A549 (cell line): ENCODE measurements at regions not wholly inside any gene's neighbourhood (a gene's known extent, or its start where the extent isn't known, plus 50 kb on each side); places are given as distances from the start of the nearest gene placed in this dataset.
A peak's percentile ranks its signal among the peaks of the same experiment; 100 is the strongest.

Experiments used
- ATAC-seq, 2 experiments: fragments of 200-7000 bp in 1 of 2; fragments of >200 bp in 1 of 2; cut with Nextera tagmentation in 1 of 2; cut with Tn5 transposase in 1 of 2; 3 replicates each; pipeline versions ENCODE4 v1.8.0 to v1.9.1; 2018 to 2020; ENCODE audit warnings: mild to moderate bottlenecking in 1 of 2, moderate library complexity in 1 of 2
- CTCF ChIA-PET: fragments of 300-600 bp; sonication (Branson Sonifier 250); formaldehyde crosslinking; extraction: SDS; loops from one replicate; lab custom pipeline; 2021; ENCODE audit warnings: antibody characterized with exemption, inconsistent platforms; lab: Yijun Ruan, JAX
- POLR2A ChIA-PET: fragments of 350-600 bp; formaldehyde crosslinking; extraction: SDS; loops from one replicate; lab custom pipeline; 2021; ENCODE audit warnings: antibody characterized with exemption, inconsistent platforms; lab: Yijun Ruan, JAX
- DNase-seq, 2 experiments: peaks; one replicate each; pipeline versions ENCODE4 v3.0.0 to v3.0.0-alpha.2; 2011 to 2016; ENCODE audit warnings: low read depth in 1 of 2, low spot score in 1 of 2
- FAIRE-seq: peaks from 2 replicates; lab custom pipeline; 2011; peaks lifted over from hg19 to GRCh38; lab: Jason Lieb, UNC
- H3K27ac ChIP-seq, 2 experiments: fragments of >200 bp; sonication (Bioruptor Twin); formaldehyde crosslinking; 3 replicates each; pipeline ENCODE4 v1.5.1; 2016 to 2017
- H3K4me1 ChIP-seq: fragments of >200 bp; sonication (Bioruptor Twin); formaldehyde crosslinking; 3 replicates; pipeline ENCODE4 v1.6.1; 2016
- H3K4me2 ChIP-seq: fragments of >200 bp; sonication (Bioruptor Twin); formaldehyde crosslinking; 3 replicates; pipeline ENCODE4 v1.6.1; 2016
- H3K4me3 ChIP-seq: fragments of >200 bp; sonication (Bioruptor Twin); formaldehyde crosslinking; 3 replicates; pipeline ENCODE4 v1.5.1; 2016
- H3K9me3 ChIP-seq: fragments of >200 bp; sonication (Bioruptor Twin); formaldehyde crosslinking; 3 replicates; pipeline ENCODE4 v1.6.1; 2016
- CBX8 ChIP-seq: fragments of 200-600 bp; sonication (generic); IDR thresholded peaks from 2 replicates; pipeline ENCODE4 v1.6.1; 2016
- CEBPB ChIP-seq, 2 experiments: fragments of >200 bp in 1 of 2; sonication (Bioruptor Twin) in 1 of 2; formaldehyde crosslinking in 1 of 2; IDR thresholded peaks; 2 replicates each; pipeline ENCODE4 v1.6.1; 2012 to 2016
- CHD2 ChIP-seq: fragments of 150-350 bp; IDR thresholded peaks from 2 replicates; pipeline ENCODE4 v1.6.1; 2014; ENCODE audit warnings: low read length; ENCODE audit not compliant: partially characterized antibody
- EHMT2 ChIP-seq: fragments of 200-600 bp; sonication (generic); IDR thresholded peaks from 2 replicates; pipeline ENCODE4 v1.6.1; 2016; ENCODE audit warnings: antibody characterized with exemption, low read depth, mild to moderate bottlenecking, moderate library complexity
- EP300 ChIP-seq, 2 experiments: fragments of >200 bp; sonication (Bioruptor Twin); formaldehyde crosslinking; IDR thresholded peaks; 2 replicates in 1 of 2; 3 replicates in 1 of 2; pipeline ENCODE4 v1.6.1; 2016 to 2017
- ESRRA ChIP-seq: fragments of 150-350 bp; IDR thresholded peaks from 2 replicates; pipeline ENCODE4 v1.6.1; 2014; ENCODE audit warnings: mild to moderate bottlenecking, low read length, borderline replicate concordance
- FOSL2 ChIP-seq, 2 experiments: fragments of 450-650 bp in 1 of 2; fragments of >200 bp in 1 of 2; sonication (Bioruptor Twin) in 1 of 2; formaldehyde crosslinking; IDR thresholded peaks; 2 replicates each; pipeline versions ENCODE4 v1.5.0 to v1.6.1; 2016 to 2020; ENCODE audit warnings: mild to moderate bottlenecking in 1 of 2, moderate library complexity in 1 of 2
- FOXS1 ChIP-seq: fragments of 250-450 bp; sonication (Bioruptor Pico); IDR thresholded peaks from 2 replicates; pipeline ENCODE4 v1.5.0; 2020; ENCODE audit warnings: mild to moderate bottlenecking, moderate library complexity
- MYC ChIP-seq: IDR thresholded peaks from 2 replicates; pipeline ENCODE4 v1.6.1; 2012; ENCODE audit warnings: mild to moderate bottlenecking, inconsistent platforms, low read length, improper control_type of control experiment, borderline replicate concordance
- NR3C1 ChIP-seq: fragments of >200 bp; sonication (Bioruptor Twin); formaldehyde crosslinking; IDR thresholded peaks from 3 replicates; pipeline ENCODE4 v1.6.1; 2017
- POLR2AphosphoS2 ChIP-seq: conservative IDR thresholded peaks from 2 replicates; pipeline ENCODE4 v1.6.1; 2012; ENCODE audit warnings: low read length, improper control_type of control experiment, inconsistent platforms
- RAD21 ChIP-seq, 2 experiments: fragments of >200 bp in 1 of 2; sonication (Bioruptor Twin) in 1 of 2; formaldehyde crosslinking in 1 of 2; IDR thresholded peaks in 1 of 2; conservative IDR thresholded peaks in 1 of 2; 2 replicates in 1 of 2; 3 replicates in 1 of 2; pipeline ENCODE4 v1.6.1; 2012 to 2018; ENCODE audit warnings: inconsistent platforms in 1 of 2
- RARB ChIP-seq: fragments of 250-450 bp; sonication (Bioruptor Pico); IDR thresholded peaks from 2 replicates; pipeline ENCODE4 v1.8.0; 2021; ENCODE audit warnings: mild to moderate bottlenecking, moderate library complexity
- RFX5 ChIP-seq: fragments of 450-650 bp; IDR thresholded peaks from 2 replicates; pipeline ENCODE4 v1.7.1; 2014; ENCODE audit warnings: antibody characterized with exemption, mild to moderate bottlenecking, moderate library complexity
- SMC3 ChIP-seq: fragments of >200 bp; sonication (Bioruptor Twin); formaldehyde crosslinking; IDR thresholded peaks from 3 replicates; pipeline ENCODE4 v1.6.1; 2018; ENCODE audit warnings: inconsistent platforms
- SREBF2 ChIP-seq: fragments of 450-650 bp; IDR thresholded peaks from 2 replicates; pipeline ENCODE4 v1.6.1; 2014; ENCODE audit warnings: mild to moderate bottlenecking, moderate library complexity
- TFCP2L1 ChIP-seq: fragments of 250-450 bp; sonication (Bioruptor Pico); IDR thresholded peaks from 2 replicates; pipeline ENCODE4 v1.5.0; 2021; ENCODE audit warnings: mild to moderate bottlenecking
- TP53 ChIP-seq: fragments of 250-450 bp; sonication (Bioruptor Pico); IDR thresholded peaks from 2 replicates; pipeline ENCODE4 v1.5.0; 2021; ENCODE audit warnings: mild to moderate bottlenecking, moderate library complexity
- ZC3H11A ChIP-seq: fragments of 450-650 bp; IDR thresholded peaks from 2 replicates; pipeline ENCODE4 v1.6.1; 2014; ENCODE audit warnings: antibody characterized with exemption, mild to moderate bottlenecking
- ZSCAN20 ChIP-seq: fragments of 250-450 bp; sonication (Bioruptor Pico); IDR thresholded peaks from 2 replicates; pipeline ENCODE4 v1.8.0; 2022; ENCODE audit warnings: mild to moderate bottlenecking, moderate library complexity
- WGBS: methylation state at CpG from one replicate; pipeline ENCODE4 v1.1.6; 2017; ENCODE audit errors: missing lambda C conversion rate; 5-methylcytosine and 5-hydroxymethylcytosine counted together
- TF ChIP-seq, protein P1 (sequence below): fragments of 150-350 bp; IDR thresholded peaks from 2 replicates; pipeline ENCODE4 v1.6.1; 2014; ENCODE audit warnings: low read depth, mild to moderate bottlenecking, low read length
- TF ChIP-seq, protein P2 (sequence below): IDR thresholded peaks from 2 replicates; pipeline ENCODE4 v1.6.1; 2012
- TF ChIP-seq, protein P3 (sequence below): fragments of >200 bp; sonication (Bioruptor Twin); formaldehyde crosslinking; IDR thresholded peaks from 3 replicates; pipeline ENCODE4 v1.6.1; 2016
- TF ChIP-seq, protein P4 (sequence below): fragments of 250-450 bp; sonication (Bioruptor Pico); IDR thresholded peaks from 2 replicates; pipeline ENCODE4 v1.5.0; 2021; ENCODE audit warnings: mild to moderate bottlenecking, moderate library complexity, borderline replicate concordance
- TF ChIP-seq, protein P5 (sequence below): fragments of 250-450 bp; sonication (Bioruptor Pico); IDR thresholded peaks from 2 replicates; pipeline ENCODE4 v1.5.0; 2020; ENCODE audit warnings: low read depth, mild to moderate bottlenecking, moderate library complexity

DNA sequence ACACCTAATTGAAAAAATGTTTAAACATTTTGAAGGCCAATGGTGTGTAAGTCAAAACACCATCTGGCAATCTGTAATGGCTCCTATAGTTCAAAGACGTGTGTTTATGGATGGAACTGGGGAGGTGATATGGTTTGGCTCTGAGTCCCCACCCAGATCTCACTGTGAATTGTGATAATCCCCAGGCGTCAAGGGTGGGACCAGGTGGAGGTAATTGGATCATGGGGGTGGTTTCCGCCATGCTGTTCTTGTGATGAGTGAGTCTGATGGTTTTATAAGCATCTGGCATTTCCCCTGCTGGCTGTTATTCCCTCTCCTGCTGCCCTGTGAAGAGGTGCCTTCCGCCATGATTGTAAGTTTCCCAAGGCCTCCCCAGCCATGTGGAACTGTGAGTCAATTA, 52.2 kb downstream of the ADRA2C start:
- FAIRE-seq, result no peak
- H3K4me1 ChIP-seq, result peaks cover 27% of the 10 kb centered on the region
- TF ChIP-seq, protein P1, sequence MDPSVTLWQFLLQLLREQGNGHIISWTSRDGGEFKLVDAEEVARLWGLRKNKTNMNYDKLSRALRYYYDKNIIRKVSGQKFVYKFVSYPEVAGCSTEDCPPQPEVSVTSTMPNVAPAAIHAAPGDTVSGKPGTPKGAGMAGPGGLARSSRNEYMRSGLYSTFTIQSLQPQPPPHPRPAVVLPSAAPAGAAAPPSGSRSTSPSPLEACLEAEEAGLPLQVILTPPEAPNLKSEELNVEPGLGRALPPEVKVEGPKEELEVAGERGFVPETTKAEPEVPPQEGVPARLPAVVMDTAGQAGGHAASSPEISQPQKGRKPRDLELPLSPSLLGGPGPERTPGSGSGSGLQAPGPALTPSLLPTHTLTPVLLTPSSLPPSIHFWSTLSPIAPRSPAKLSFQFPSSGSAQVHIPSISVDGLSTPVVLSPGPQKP, result no peak
- TF ChIP-seq, protein P2, sequence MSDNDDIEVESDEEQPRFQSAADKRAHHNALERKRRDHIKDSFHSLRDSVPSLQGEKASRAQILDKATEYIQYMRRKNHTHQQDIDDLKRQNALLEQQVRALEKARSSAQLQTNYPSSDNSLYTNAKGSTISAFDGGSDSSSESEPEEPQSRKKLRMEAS, result no peak
- no peak for TF ChIP-seq TFCP2L1 (CRISPR knock-in tag)
- TF ChIP-seq, protein P3, sequence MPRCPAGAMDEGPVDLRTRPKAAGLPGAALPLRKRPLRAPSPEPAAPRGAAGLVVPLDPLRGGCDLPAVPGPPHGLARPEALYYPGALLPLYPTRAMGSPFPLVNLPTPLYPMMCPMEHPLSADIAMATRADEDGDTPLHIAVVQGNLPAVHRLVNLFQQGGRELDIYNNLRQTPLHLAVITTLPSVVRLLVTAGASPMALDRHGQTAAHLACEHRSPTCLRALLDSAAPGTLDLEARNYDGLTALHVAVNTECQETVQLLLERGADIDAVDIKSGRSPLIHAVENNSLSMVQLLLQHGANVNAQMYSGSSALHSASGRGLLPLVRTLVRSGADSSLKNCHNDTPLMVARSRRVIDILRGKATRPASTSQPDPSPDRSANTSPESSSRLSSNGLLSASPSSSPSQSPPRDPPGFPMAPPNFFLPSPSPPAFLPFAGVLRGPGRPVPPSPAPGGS, result no peak
- TF ChIP-seq, protein P4, sequence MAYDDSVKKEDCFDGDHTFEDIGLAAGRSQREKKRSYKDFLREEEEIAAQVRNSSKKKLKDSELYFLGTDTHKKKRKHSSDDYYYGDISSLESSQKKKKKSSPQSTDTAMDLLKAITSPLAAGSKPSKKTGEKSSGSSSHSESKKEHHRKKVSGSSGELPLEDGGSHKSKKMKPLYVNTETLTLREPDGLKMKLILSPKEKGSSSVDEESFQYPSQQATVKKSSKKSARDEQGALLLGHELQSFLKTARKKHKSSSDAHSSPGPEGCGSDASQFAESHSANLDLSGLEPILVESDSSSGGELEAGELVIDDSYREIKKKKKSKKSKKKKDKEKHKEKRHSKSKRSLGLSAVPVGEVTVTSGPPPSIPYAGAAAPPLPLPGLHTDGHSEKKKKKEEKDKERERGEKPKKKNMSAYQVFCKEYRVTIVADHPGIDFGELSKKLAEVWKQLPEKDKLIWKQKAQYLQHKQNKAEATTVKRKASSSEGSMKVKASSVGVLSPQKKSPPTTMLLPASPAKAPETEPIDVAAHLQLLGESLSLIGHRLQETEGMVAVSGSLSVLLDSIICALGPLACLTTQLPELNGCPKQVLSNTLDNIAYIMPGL (CRISPR knock-in tag), result no peak
- TF ChIP-seq SREBF2, result no peak
- TF ChIP-seq NR3C1, result no peak
- no peak for TF ChIP-seq EHMT2
- TF ChIP-seq CEBPB (IDR thresholded peaks at IDR 0.05), result no peak
- TF ChIP-seq EP300 (IDR thresholded peaks at IDR 0.05), result no peak
- TF ChIP-seq SMC3, result no peak
- no peak for TF ChIP-seq RAD21 (conservative IDR thresholded peaks at IDR 0.05 in 1 of 2, IDR thresholded peaks at IDR 0.05 in 1 of 2)
- TF ChIP-seq RARB, result no peak
- TF ChIP-seq ESRRA, result no peak
- TF ChIP-seq TP53 (CRISPR knock-in tag), result no peak
- no peak overlapping the region for H3K4me3 ChIP-seq
- WGBS, result 83% methylated on average over 4 of the region's 4 CpGs
- H3K4me2 ChIP-seq, result no peak overlapping the region
- no peak for ATAC-seq
- ChIA-PET CTCF (no interaction called here), POLR2A (no interaction called here)
- DNase-seq, result no peak
- no peaks in the 10 kb centered on the region for H3K9me3 ChIP-seq
- H3K27ac ChIP-seq, result no peak overlapping the region

DNA sequence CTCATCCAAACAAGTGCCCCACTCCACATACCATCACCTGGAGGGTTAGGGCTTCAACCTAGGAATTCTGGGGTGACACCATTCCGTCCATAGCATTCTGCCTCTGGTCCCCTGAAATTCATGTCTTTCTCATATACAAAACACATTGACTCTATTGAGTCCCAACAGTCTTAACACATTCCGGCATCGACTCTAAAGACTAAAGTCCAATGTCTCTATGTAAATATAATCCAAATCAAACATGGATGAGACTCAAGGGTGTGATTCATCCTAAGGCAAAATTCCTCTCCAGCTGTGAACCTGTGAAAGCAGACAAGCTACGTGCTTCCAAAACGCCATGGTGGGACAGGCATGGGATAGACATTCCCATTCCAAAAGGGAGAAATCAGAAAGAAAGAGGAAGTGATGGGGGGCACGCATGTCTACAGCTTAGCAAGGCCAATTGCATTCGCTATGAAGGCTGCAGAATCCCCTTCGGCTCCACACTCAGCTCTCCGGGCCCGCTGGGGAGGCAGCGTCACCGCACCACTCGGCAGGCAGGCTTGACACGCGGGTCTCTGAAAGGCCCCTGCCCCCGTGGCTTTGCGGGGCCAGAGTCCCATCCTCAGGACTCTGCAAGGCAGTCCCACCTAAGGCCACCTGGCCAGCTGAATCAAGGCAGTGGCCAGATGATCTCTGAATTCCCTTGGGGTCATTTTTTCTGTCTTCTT, 53.2 kb downstream of the ADRA2C start:
- DNase-seq (peak in 1 of 2 experiments; percentile 36), FAIRE-seq (no peak), ATAC-seq (peak in 1 of 2 experiments; percentile 68; a peak in 3 of 6 replicates)
- ChIA-PET CTCF (interaction anchor here (0.7 to 1.4 kb wide), 2 partner anchors 59 to 62 kb away, joined by 3 read pairs; no protein-coding TSS in a partner anchor), POLR2A (no interaction called here)
- H3K4me2 ChIP-seq, result peak overlapping the region; percentile 59
- TF ChIP-seq TFCP2L1 (CRISPR knock-in tag), result no peak
- TF ChIP-seq POLR2AphosphoS2, result no peak
- TF ChIP-seq CBX8, result no peak
- no peak for TF ChIP-seq FOXS1 (CRISPR knock-in tag)
- no peak for TF ChIP-seq MYC
- no peak for TF ChIP-seq FOSL2 (IDR thresholded peaks at IDR 0.05)
- TF ChIP-seq FOSL2 (CRISPR knock-in tag; IDR thresholded peaks at IDR 0.05), result no peak
- TF ChIP-seq RFX5, result no peak
- no peak for TF ChIP-seq ZSCAN20 (CRISPR knock-in tag)
- no peak for TF ChIP-seq CHD2
- TF ChIP-seq, protein P5, sequence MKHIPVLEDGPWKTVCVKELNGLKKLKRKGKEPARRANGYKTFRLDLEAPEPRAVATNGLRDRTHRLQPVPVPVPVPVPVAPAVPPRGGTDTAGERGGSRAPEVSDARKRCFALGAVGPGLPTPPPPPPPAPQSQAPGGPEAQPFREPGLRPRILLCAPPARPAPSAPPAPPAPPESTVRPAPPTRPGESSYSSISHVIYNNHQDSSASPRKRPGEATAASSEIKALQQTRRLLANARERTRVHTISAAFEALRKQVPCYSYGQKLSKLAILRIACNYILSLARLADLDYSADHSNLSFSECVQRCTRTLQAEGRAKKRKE (CRISPR knock-in tag), result no peak
- TF ChIP-seq ZC3H11A, result no peak
- H3K4me3 ChIP-seq, result no peak overlapping the region
- no peaks in the 10 kb centered on the region for H3K9me3 ChIP-seq
- H3K4me1 ChIP-seq, result peaks cover 27% of the 10 kb centered on the region
- WGBS, result 12% methylated on average over 7 of the region's 17 CpGs
- H3K27ac ChIP-seq, result peak overlapping the region; percentile 38 to 63; a peak in 4 of 6 replicates
